GM12892 (cell line): ENCODE measurements at regions not wholly inside any gene's neighbourhood (a gene's known extent, or its start where the extent isn't known, plus 50 kb on each side); places are given as distances from the start of the nearest gene placed in this dataset.

Experiments used
- POLR2A ChIP-seq: IDR thresholded peaks from 2 replicates; pipeline ENCODE4 v1.6.1; 2011; ENCODE audit warnings: low read depth, low read length, control low read depth
- POLR2AphosphoS5 ChIP-seq: IDR thresholded peaks from 2 replicates; pipeline ENCODE4 v1.6.1; 2011; ENCODE audit warnings: low read depth, low read length, control low read depth

- no peak for TF ChIP-seq POLR2A
- no peak for TF ChIP-seq POLR2AphosphoS5
Observed at GRCh38 chr1:218823291-218823900, 350.3 kb upstream of the LYPLAL1 start.
